ENCODE measurements at regions not wholly inside any gene's neighbourhood (a gene's known extent, or its start where the extent isn't known, plus 50 kb on each side); places are given as distances from the start of the nearest gene placed in this dataset.

DNA sequence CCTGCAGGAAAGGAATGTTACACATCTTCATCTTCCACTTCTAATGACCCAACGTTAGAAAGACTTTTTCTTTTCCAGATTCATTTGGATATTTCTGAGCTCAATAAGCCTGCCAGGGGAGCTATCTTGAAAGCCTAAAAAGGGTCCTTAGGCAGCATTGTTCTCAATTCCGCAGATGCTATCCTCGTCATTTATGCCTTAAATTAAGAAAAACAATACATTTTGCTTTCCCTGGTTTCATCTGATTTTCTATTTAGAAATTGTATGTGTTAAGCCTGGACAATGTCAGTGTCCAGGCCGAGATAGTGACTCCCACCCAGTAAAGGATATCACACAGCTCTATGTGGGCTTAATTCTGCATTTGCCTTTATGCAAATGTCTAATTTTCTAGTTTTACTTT is 721.3 kb downstream of the DIAPH3 start:
- DNase-seq (ENCODE audit: low spot score), result no peak
- Histone ChIP-seq H4K20me1 (ENCODE audit: insufficient read depth, low read length) (no peaks in the 10 kb centered on the region), H3K27ac (ENCODE audit: extremely low read length, insufficient read depth, low read length) (no peak overlapping the region), H3K4me1 (ENCODE audit: insufficient read depth, low read length) (no peaks in the 10 kb centered on the region), H3K79me2 (ENCODE audit: insufficient read depth, low read length) (no peaks in the 10 kb centered on the region), H2AFZ (ENCODE audit: low read length) (no peak overlapping the region), H3K9me3 (ENCODE audit: low read length) (no peaks in the 10 kb centered on the region), H3K4me3 (replicated peaks in 1 of 3; ENCODE audit: insufficient read depth in 1 of 3, low read depth in 2 of 3, low read length in 3 of 3) (no peak overlapping the region), H3K9ac (ENCODE audit: insufficient read depth, low read depth, low read length) (no peak overlapping the region), H3K27me3 (ENCODE audit: control insufficient read depth in 1 of 2, insufficient read depth in 2 of 2, low read length in 2 of 2) (no peaks in the 10 kb centered on the region; a peak in 1 of 5 replicates), H3K4me2 (ENCODE audit: low read depth, low read length) (no peak overlapping the region), H3K36me3 (replicated peaks in 1 of 2; ENCODE audit: control insufficient read depth in 1 of 2, insufficient read depth in 2 of 2, low read length in 2 of 2) (no peaks in the 10 kb centered on the region)
- FAIRE-seq, result no peak
- POLR2A ChIA-PET, result no interaction called here
- TF ChIP-seq PTBP1 (IDR thresholded peaks at IDR 0.05; ENCODE audit: low read depth, low read length, poor library complexity, severe bottlenecking), result no peak
- no peak for TF ChIP-seq HNRNPL (IDR thresholded peaks at IDR 0.05; ENCODE audit: low read depth, low read length)
- no peak for TF ChIP-seq MXD4 (CRISPR knock-in tag; IDR thresholded peaks at IDR 0.05)
- no peak for TF ChIP-seq TMF1 (CRISPR knock-in tag; IDR thresholded peaks at IDR 0.05; ENCODE audit: low read depth)
- no peak for TF ChIP-seq PAXIP1 (CRISPR knock-in tag; conservative IDR thresholded peaks at IDR 0.05)
- TF ChIP-seq TBX2 (CRISPR knock-in tag; IDR thresholded peaks at IDR 0.05; ENCODE audit: borderline replicate concordance), result no peak
- TF ChIP-seq, protein P1, sequence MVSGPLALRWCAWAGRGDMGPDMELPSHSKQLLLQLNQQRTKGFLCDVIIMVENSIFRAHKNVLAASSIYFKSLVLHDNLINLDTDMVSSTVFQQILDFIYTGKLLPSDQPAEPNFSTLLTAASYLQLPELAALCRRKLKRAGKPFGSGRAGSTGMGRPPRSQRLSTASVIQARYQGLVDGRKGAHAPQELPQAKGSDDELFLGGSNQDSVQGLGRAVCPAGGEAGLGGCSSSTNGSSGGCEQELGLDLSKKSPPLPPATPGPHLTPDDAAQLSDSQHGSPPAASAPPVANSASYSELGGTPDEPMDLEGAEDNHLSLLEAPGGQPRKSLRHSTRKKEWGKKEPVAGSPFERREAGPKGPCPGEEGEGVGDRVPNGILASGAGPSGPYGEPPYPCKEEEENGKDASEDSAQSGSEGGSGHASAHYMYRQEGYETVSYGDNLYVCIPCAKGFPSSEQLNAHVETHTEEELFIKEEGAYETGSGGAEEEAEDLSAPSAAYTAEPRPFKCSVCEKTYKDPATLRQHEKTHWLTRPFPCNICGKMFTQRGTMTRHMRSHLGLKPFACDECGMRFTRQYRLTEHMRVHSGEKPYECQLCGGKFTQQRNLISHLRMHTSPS (CRISPR knock-in tag; IDR thresholded peaks at IDR 0.05; ENCODE audit: low read depth), result no peak
- BruUV-seq (replicated peaks), result no TSS peak
- ATAC-seq, result no peak
- CTCF ChIA-PET (ENCODE audit: low intra/inter-chr PET ratio, low total read pairs), result no interaction called here
- 24% methylated on average over 4 of the region's 4 CpGs for WGBS (ENCODE audit: low lambda C conversion rate)
- intact Hi-C loops (cut with micrococcal nuclease; ENCODE audit: unreplicated experiment) (no loop called here), in situ Hi-C loops (cut with HindIII; ENCODE audit: extremely low pct_ligation_motif_present, low pct_unique_long_range_greater_than_20kb) (no loop called here)

Measured in HepG2 (cell line).